PC-9 (cell line): ENCODE measurements at regions not wholly inside any gene's neighbourhood (a gene's known extent, or its start where the extent isn't known, plus 50 kb on each side); places are given as distances from the start of the nearest gene placed in this dataset.

Source experiments
- EZH2 ChIP-seq: fragments of 200-600 bp; sonication (generic); IDR thresholded peaks from 2 replicates; pipeline ENCODE4 v1.8.0; 2017; ENCODE audit warnings: antibody characterized with exemption, low read depth
- TF ChIP-seq, protein P1 (sequence below): fragments of 200-600 bp; sonication (generic); conservative IDR thresholded peaks from 2 replicates; pipeline ENCODE4 v1.6.1; 2017; ENCODE audit warnings: mixed run types, antibody characterized with exemption, mild to moderate bottlenecking, moderate library complexity

DNA sequence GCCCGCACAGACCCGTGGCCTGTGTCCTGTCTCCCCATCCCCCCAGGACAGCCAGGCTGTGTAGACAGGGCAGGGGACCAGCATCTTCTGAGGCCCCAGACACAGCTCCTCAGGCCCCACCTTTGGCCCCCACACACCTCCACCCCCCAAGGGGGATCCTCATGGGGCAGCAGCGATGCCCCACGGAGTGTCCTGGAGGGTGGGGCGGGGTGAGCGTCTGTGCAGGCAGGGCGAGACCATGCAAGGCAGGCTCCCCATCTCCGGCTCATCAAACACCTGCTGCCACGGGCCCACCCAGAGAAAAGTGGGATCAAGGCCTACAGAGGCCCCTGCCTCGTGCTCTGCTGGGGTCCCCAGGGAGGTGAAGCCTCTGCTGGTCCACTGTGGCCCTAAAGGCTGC, 118.7 kb upstream of the FOXD4L5 start:
- TF ChIP-seq, protein P1, sequence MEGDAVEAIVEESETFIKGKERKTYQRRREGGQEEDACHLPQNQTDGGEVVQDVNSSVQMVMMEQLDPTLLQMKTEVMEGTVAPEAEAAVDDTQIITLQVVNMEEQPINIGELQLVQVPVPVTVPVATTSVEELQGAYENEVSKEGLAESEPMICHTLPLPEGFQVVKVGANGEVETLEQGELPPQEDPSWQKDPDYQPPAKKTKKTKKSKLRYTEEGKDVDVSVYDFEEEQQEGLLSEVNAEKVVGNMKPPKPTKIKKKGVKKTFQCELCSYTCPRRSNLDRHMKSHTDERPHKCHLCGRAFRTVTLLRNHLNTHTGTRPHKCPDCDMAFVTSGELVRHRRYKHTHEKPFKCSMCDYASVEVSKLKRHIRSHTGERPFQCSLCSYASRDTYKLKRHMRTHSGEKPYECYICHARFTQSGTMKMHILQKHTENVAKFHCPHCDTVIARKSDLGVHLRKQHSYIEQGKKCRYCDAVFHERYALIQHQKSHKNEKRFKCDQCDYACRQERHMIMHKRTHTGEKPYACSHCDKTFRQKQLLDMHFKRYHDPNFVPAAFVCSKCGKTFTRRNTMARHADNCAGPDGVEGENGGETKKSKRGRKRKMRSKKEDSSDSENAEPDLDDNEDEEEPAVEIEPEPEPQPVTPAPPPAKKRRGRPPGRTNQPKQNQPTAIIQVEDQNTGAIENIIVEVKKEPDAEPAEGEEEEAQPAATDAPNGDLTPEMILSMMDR = no peak
- TF ChIP-seq EZH2 = no peak
